ENCODE measurements at regions not wholly inside any gene's neighbourhood (a gene's known extent, or its start where the extent isn't known, plus 50 kb on each side); places are given as distances from the start of the nearest gene placed in this dataset.

DNA sequence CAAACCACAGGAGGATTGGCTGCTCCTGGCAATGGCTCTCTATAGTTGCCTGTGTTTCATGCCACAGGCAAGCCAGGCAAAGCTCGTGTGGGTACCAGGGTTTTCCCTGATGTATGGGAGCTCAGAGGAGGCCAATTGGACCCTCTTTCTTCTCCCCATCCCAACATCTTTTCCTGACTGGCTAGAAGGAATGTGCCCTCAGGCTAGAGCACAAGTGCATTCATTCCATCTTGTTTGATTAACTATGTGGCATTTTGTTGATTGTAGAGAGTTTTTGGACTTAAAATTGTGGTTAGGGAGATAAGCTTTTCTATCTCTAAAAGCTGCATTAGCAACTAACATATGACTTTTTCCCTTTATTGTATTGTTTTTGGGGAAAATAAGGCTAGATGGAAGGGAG, 561.3 kb downstream of the PSAT1 start:
- TF ChIP-seq, protein P1, sequence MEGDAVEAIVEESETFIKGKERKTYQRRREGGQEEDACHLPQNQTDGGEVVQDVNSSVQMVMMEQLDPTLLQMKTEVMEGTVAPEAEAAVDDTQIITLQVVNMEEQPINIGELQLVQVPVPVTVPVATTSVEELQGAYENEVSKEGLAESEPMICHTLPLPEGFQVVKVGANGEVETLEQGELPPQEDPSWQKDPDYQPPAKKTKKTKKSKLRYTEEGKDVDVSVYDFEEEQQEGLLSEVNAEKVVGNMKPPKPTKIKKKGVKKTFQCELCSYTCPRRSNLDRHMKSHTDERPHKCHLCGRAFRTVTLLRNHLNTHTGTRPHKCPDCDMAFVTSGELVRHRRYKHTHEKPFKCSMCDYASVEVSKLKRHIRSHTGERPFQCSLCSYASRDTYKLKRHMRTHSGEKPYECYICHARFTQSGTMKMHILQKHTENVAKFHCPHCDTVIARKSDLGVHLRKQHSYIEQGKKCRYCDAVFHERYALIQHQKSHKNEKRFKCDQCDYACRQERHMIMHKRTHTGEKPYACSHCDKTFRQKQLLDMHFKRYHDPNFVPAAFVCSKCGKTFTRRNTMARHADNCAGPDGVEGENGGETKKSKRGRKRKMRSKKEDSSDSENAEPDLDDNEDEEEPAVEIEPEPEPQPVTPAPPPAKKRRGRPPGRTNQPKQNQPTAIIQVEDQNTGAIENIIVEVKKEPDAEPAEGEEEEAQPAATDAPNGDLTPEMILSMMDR (conservative IDR thresholded peaks at IDR 0.05; ENCODE audit: low read length): no peak
- no peak for TF ChIP-seq EZH2phosphoT487 (IDR thresholded peaks at IDR 0.05; ENCODE audit: borderline replicate concordance)
